GM19397 (cell line): ENCODE measurements at regions not wholly inside any gene's neighbourhood (a gene's known extent, or its start where the extent isn't known, plus 50 kb on each side); places are given as distances from the start of the nearest gene placed in this dataset.
"Not testable (repeated sequence)": the region's sequence is repeated elsewhere in the genome, so short reads cannot be mapped to it uniquely, and the experiment has no call there.

ENCODE experiments used
- ATAC-seq: cut with Tn5 transposase; IDR thresholded peaks from one replicate; pipeline ENCODE4 v1.9.1; 2021; ENCODE audit warnings: mild to moderate bottlenecking, moderate library complexity; ENCODE audit not compliant: unreplicated experiment

- no peak for ATAC-seq
Observed at GRCh38 chr10:9848278-9848677, 1169.4 kb upstream of the CELF2 start.

- no peak for ATAC-seq
Observed at GRCh38 chr10:9848981-9849380, 1168.7 kb upstream of the CELF2 start.

- no peak for ATAC-seq
Observed at GRCh38 chr10:9850415-9850814, 1167.3 kb upstream of the CELF2 start.

GRCh38 chr10:9851808-9852207, 1165.9 kb upstream of the CELF2 start:
- ATAC-seq = no peak

DNA sequence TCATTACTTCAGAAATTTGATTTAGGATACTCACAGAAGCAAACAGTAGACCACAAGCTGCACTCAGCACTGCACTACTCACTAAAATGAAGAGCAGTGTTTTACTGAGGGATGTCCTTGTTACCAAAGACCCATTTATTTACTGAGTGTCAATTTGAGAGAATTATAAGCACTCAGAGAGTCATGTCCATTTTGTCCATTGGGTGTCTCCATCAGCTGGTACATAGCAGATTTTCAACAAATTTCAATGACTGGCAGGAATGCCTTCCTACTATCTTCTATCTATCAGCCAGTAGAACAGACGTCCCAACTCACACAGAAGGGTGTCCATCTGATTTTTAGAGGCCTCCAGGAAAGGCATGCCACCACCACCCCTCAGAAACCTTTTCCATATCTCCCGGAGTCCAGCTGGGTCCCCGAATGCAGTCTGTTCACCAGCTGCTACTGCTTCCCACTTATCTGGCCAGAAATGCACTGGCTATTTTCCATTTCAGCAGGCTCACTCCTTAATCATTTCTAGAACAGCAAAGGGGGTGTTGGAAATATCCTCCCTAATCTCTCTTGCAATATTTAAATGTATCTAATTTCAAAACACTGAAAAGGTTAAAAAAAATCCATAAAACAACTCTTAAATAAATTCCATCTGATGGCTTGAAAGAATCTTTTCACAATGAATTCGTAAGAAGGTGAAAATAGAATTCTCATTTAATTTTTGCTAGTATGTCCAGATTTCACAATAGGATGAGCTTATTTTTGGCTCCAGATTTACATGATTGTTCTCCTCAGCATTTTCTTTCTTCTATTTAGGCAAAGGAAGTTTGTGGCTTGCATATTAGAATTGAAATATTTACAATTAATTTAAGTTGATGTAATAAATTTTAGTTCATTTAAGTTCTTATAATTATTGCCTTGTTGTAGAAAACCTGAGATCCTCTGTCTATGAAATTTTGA, 1164.0 kb upstream of the CELF2 start:
- ATAC-seq = no peak

- ATAC-seq = not testable (repeated sequence)
Observed at GRCh38 chr10:9855451-9855850, 1162.2 kb upstream of the CELF2 start.

DNA sequence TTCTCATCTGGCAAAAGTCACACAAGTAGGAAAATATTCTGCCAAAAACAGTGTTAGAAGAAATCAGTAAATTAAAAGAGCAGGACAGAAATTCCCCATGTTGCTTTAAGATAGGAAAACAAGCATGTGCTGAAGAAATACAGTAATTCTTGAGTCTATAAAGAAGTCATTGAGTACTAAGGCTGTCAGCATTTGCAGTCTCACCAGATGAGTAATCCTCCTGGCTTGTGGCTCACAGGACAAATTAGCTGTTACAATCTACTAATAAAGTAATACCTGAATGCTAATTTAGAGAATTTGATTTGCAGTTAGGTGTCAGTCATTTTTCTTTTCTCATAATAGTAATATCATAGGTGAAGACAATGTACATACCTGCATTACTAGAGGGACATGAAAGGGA, 1158.9 kb upstream of the CELF2 start:
- ATAC-seq = no peak

DNA sequence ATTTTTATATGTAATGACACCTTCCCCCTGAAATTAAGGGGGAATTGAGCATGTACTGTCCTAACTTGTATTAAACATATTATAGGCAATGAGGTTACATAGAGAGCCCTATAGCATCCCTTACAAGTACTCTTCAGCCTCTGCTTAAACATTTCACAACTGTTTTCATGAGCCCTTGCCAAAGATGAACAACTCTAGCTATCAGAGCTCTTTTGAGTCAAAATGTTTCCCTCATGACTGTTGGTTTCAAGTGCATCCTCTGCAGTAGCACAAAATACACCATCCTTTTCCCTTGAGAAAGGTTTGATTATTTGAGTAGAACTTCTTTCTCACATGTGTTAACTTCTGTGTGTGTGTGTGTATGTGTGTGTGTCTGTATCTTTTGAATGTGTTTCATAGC, 1157.6 kb upstream of the CELF2 start:
- no peak for ATAC-seq

DNA sequence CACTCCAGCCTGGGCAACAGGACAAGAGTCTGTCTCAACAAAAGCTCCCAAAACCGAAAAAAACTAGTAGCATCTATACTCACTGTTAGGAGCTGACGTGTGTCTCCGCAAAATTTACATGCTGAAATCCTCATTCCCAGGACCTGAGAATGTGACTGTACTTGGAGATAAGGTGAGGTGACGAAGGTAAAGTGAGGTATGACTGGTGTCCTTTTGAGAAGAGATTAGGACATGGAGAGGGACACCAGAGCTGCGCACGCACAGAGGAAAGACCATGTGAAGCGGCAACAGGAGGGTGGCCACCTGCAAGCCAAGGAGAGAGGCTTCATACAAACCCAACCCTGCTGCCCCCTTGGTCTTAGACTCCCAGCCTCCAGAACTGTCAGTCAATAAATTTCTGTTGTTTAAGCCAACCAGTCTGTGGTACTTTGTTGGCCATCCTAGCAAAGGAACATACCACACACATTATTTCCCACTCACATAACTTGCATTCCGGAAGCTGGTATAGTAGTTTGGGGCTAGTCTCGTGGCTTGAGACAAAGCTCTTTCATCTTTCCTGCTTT, 1154.0 kb upstream of the CELF2 start:
- no peak for ATAC-seq

- no peak for ATAC-seq
Observed at GRCh38 chr10:9868499-9868898, 1149.2 kb upstream of the CELF2 start.

DNA sequence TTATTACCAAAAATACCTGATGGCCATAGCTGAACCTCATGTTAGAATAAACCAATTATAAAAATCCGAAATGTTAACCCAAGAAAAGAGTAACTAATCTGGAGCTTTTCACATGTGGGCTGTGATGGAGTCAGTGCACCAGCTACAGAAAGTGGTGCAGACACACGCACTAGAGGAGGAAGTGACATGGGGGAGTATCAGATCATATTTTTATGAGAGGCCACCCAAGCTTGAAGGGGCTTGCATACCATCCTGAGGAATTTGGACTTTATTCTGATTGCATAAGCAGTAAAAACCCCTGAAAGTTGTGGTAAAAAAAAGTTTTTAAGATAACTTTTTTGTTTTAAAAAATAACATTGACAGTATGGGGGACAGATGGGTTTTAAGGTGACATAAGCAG, 1148.5 kb upstream of the CELF2 start:
- no peak for ATAC-seq

GRCh38 chr10:9869606-9870176, 1148.0 kb upstream of the CELF2 start:
- ATAC-seq = no peak

DNA sequence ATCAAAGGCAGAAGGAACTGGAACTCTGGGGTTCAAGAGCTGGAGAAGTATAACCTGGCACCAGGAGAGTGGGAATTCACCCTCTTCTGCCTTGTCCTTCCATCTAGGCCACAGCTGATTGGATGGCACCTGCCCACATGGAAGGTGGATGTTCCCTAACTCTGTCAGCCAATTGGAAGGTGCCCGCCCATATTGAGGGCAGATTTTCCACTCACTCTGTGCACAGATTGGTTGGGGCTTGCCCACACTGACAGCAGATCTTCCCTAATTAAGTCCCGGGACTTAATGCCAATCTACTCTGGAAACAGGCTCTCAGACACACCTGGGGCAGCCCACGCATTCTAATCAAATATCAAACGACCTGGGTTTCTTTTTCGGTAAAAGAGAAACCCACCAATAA, 1142.3 kb upstream of the CELF2 start:
- ATAC-seq = no peak

GRCh38 chr10:9877978-9878377, 1139.7 kb upstream of the CELF2 start:
- no peak for ATAC-seq

DNA sequence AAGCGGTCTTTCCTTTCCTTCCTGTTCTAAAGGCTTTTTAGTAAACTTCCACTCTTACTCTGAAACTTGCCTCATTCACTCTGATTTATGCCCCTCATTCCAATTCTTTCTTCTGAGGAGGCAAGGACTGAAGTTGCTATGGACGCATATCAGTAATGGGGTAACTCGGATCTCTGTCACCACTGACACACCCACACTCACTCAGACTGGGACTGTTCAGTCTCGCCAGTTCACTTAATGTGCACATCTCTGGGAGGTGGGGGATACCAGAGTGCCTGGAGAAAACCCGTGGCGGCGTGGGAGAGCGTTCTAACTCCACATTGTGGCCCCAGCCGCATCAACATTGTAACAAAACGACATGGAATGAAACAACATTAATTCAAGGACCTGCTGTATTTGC, 1139.3 kb upstream of the CELF2 start:
- ATAC-seq = no peak

- ATAC-seq = no peak
Observed at GRCh38 chr10:9885761-9886160, 1131.9 kb upstream of the CELF2 start.

DNA sequence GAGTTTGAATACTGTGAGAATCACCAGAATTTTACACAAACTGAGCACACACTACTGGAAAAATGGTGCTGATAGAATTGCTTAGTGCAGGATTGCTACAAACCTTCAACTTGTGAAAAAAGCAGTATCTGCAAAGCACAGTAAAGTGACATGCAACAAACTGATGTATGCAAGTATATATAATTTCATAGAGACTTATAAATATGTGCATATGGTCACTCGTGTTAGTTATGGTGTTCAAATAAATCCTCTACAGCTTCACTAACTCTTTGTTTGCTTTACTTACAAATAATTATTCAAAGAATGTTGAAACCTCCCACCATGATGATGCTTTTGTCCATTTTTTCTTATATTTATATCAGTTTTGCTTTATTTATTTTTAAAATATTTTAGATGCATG, 1130.9 kb upstream of the CELF2 start:
- ATAC-seq = no peak

DNA sequence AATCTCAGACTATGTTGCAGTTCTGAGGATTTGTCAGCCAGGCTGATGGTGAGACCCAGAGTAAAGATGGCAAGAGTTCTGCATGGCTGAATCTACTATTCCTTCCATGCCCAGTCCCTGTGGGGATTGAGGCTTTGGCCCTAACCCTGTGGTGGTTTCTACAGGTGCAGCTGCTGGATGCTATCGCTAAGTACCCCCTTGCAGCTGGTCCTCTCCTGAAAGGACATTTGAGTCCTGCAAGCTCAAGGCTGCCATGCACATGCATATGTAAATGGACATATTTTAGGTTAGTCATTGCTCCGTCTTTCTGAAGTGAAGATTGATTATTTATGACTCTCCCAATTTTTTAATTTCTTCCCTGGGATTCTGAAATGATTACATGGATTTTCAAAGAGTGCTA, 1122.2 kb upstream of the CELF2 start:
- no peak for ATAC-seq

DNA sequence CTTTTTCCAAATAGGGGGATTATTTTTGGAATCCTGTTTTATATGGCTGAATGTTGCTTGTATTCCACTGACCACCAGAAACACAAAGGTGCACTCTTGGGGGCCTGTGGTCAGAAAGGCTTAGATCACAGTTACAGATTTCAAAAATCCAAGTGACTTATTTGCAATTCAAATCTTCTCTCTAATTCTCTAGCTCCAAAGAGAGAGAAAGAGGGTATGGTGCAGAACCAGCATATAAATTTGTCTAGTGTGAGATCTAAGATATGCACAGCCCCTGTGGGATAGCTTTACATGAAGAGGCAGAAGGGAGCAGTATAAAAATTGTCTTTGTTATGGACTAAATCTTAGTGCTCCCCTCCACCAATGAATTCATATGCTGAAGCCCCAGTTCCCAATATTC, 1121.7 kb upstream of the CELF2 start:
- ATAC-seq = no peak

DNA sequence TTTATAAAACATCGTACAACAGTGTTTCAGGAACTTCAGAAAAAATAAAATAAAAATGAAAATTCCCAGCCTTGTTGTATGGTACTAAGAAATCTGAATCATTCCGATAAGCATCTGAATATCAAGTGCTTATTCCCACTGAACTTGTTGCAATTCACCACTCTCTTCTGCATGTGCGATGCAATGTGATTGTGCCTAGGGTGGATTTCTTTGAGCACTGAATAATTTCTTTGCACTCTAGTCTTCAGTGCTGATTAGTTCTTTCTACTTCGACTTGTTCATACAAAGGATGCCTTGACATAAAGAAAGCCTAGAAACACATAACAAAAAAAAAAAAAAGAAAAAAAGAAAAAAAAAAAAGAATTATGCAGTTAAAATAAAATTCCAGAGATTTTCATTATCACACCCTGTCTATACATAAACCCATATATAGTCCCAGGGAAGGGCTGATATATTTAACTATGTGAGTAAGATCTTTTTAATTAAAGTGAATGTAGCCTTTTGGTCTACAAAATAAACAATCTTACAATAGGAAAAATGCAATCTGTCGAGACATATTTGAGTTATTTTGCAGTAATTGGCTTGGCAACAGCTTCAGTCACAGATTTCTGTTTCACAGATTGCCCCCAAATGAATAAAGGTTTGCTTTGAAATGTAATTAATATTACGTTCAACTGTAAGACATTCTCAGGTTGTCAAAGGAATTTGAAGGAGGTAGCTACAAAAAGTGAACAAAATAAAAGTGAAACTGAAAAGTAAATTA, 1118.9 kb upstream of the CELF2 start:
- ATAC-seq = no peak

GRCh38 chr10:9900751-9901150, 1116.9 kb upstream of the CELF2 start:
- ATAC-seq = no peak
